H1 (cell line): ENCODE measurements at regions not wholly inside any gene's neighbourhood (a gene's known extent, or its start where the extent isn't known, plus 50 kb on each side); places are given as distances from the start of the nearest gene placed in this dataset.

Experiments used
- BCL11A ChIP-seq, 2 experiments: IDR thresholded peaks; one replicate each; pipeline ENCODE4 v1.6.1; 2011; ENCODE audit warnings: low read depth in 2 of 2, low read length in 2 of 2, mild to moderate bottlenecking in 2 of 2
- EZH2 ChIP-seq: fragments of 200-600 bp; sonication (generic); IDR thresholded peaks from 2 replicates; pipeline ENCODE4 v1.7.1; 2012; ENCODE audit warnings: low read depth, mild to moderate bottlenecking, moderate library complexity, low read length, inconsistent platforms; ENCODE audit not compliant: severe bottlenecking
- FOSL1 ChIP-seq: IDR thresholded peaks from 2 replicates; pipeline ENCODE4 v1.6.1; 2011; ENCODE audit warnings: mild to moderate bottlenecking, low read depth, low read length, moderate library complexity; ENCODE audit not compliant: insufficient read depth
- GTF2F1 ChIP-seq: IDR thresholded peaks from 2 replicates; pipeline ENCODE4 v1.6.1; 2012; ENCODE audit warnings: low read depth, low read length, improper control_type of control experiment, borderline replicate concordance
- HDAC2 ChIP-seq, 2 experiments: fragments of 300-600 bp in 1 of 2; sonication (generic) in 1 of 2; IDR thresholded peaks; 2 replicates each; pipeline ENCODE4 v1.6.1; 2011 to 2012; ENCODE audit warnings: low read depth in 2 of 2, low read length in 2 of 2, mild to moderate bottlenecking in 2 of 2, moderate library complexity in 2 of 2, borderline replicate concordance in 1 of 2, inconsistent platforms in 1 of 2
- KDM4A ChIP-seq: IDR thresholded peaks from one replicate; pipeline ENCODE4 v1.7.1; 2012; ENCODE audit warnings: low read depth, mild to moderate bottlenecking, moderate library complexity, low read length, inconsistent platforms; ENCODE audit not compliant: severe bottlenecking
- NANOG ChIP-seq: IDR thresholded peaks from 2 replicates; pipeline ENCODE4 v1.6.1; 2011; ENCODE audit warnings: low read length, low read depth, mild to moderate bottlenecking, inconsistent platforms; ENCODE audit not compliant: insufficient read depth, poor library complexity, severe bottlenecking
- RXRA ChIP-seq: IDR thresholded peaks from 2 replicates; pipeline ENCODE4 v1.6.1; 2011; ENCODE audit warnings: low read depth, mild to moderate bottlenecking, low read length, moderate library complexity; ENCODE audit not compliant: insufficient read depth
- TAF7 ChIP-seq: optimal IDR thresholded peaks from 2 replicates; pipeline ENCODE3; 2011; ENCODE audit warnings: low read depth, mild to moderate bottlenecking, inconsistent platforms, low read length, moderate library complexity, borderline replicate concordance
- TF ChIP-seq, protein P1 (sequence below): fragments of 300-600 bp; sonication (generic); IDR thresholded peaks from 2 replicates; pipeline ENCODE4 v1.7.1; 2012; ENCODE audit warnings: low read length, moderate library complexity, mild to moderate bottlenecking, inconsistent platforms; ENCODE audit not compliant: insufficient replicate concordance

DNA sequence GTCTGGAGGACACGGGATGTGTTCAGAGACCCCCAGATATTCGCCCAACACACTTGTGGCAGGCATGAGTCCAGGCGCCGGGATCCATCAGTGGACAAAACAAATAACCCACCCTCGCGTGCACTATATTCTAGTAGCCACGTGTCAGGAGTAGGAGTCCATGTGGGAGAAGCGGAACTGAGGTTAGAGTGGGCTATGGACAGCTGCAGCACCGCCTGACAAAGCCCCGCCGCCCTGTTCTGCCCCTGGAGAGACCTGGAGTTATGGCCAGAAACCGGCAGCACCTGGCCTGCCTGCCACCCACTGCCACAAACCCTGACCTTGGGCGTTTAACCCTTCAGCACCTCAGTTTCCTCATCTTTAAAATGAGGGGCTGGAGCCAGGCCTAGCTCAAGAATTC is 181.0 kb upstream of the RNF32 start (continued):
- TF ChIP-seq, protein P1, sequence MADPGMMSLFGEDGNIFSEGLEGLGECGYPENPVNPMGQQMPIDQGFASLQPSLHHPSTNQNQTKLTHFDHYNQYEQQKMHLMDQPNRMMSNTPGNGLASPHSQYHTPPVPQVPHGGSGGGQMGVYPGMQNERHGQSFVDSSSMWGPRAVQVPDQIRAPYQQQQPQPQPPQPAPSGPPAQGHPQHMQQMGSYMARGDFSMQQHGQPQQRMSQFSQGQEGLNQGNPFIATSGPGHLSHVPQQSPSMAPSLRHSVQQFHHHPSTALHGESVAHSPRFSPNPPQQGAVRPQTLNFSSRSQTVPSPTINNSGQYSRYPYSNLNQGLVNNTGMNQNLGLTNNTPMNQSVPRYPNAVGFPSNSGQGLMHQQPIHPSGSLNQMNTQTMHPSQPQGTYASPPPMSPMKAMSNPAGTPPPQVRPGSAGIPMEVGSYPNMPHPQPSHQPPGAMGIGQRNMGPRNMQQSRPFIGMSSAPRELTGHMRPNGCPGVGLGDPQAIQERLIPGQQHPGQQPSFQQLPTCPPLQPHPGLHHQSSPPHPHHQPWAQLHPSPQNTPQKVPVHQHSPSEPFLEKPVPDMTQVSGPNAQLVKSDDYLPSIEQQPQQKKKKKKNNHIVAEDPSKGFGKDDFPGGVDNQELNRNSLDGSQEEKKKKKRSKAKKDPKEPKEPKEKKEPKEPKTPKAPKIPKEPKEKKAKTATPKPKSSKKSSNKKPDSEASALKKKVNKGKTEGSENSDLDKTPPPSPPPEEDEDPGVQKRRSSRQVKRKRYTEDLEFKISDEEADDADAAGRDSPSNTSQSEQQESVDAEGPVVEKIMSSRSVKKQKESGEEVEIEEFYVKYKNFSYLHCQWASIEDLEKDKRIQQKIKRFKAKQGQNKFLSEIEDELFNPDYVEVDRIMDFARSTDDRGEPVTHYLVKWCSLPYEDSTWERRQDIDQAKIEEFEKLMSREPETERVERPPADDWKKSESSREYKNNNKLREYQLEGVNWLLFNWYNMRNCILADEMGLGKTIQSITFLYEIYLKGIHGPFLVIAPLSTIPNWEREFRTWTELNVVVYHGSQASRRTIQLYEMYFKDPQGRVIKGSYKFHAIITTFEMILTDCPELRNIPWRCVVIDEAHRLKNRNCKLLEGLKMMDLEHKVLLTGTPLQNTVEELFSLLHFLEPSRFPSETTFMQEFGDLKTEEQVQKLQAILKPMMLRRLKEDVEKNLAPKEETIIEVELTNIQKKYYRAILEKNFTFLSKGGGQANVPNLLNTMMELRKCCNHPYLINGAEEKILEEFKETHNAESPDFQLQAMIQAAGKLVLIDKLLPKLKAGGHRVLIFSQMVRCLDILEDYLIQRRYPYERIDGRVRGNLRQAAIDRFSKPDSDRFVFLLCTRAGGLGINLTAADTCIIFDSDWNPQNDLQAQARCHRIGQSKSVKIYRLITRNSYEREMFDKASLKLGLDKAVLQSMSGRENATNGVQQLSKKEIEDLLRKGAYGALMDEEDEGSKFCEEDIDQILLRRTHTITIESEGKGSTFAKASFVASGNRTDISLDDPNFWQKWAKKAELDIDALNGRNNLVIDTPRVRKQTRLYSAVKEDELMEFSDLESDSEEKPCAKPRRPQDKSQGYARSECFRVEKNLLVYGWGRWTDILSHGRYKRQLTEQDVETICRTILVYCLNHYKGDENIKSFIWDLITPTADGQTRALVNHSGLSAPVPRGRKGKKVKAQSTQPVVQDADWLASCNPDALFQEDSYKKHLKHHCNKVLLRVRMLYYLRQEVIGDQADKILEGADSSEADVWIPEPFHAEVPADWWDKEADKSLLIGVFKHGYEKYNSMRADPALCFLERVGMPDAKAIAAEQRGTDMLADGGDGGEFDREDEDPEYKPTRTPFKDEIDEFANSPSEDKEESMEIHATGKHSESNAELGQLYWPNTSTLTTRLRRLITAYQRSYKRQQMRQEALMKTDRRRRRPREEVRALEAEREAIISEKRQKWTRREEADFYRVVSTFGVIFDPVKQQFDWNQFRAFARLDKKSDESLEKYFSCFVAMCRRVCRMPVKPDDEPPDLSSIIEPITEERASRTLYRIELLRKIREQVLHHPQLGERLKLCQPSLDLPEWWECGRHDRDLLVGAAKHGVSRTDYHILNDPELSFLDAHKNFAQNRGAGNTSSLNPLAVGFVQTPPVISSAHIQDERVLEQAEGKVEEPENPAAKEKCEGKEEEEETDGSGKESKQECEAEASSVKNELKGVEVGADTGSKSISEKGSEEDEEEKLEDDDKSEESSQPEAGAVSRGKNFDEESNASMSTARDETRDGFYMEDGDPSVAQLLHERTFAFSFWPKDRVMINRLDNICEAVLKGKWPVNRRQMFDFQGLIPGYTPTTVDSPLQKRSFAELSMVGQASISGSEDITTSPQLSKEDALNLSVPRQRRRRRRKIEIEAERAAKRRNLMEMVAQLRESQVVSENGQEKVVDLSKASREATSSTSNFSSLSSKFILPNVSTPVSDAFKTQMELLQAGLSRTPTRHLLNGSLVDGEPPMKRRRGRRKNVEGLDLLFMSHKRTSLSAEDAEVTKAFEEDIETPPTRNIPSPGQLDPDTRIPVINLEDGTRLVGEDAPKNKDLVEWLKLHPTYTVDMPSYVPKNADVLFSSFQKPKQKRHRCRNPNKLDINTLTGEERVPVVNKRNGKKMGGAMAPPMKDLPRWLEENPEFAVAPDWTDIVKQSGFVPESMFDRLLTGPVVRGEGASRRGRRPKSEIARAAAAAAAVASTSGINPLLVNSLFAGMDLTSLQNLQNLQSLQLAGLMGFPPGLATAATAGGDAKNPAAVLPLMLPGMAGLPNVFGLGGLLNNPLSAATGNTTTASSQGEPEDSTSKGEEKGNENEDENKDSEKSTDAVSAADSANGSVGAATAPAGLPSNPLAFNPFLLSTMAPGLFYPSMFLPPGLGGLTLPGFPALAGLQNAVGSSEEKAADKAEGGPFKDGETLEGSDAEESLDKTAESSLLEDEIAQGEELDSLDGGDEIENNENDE = no peak
- TF ChIP-seq HDAC2 (IDR thresholded peaks at IDR 0.05; ENCODE audit: borderline replicate concordance in 1 of 2, low read depth in 2 of 2, low read length in 2 of 2) (no peak), TAF7 (no peak), FOSL1 (no peak), NANOG (no peak), EZH2 (no peak), GTF2F1 (no peak), KDM4A (no peak), BCL11A (IDR thresholded peaks at IDR 0.05; ENCODE audit: low read depth in 2 of 2, low read length in 2 of 2) (no peak), RXRA (no peak)
